Endometrial microvascular endothelial cells (primary cell): ENCODE measurements at regions not wholly inside any gene's neighbourhood (a gene's known extent, or its start where the extent isn't known, plus 50 kb on each side); places are given as distances from the start of the nearest gene placed in this dataset.
"Not testable (repeated sequence)": the region's sequence is repeated elsewhere in the genome, so short reads cannot be mapped to it uniquely, and the experiment has no call there.

ENCODE experiments used
- in situ Hi-C: cut with HindIII; loops from 2 replicates; pipeline ENCODE4 v1.10.0; 2017; ENCODE audit warnings: low sequenced_read_pairs, low pct_unique_long_range_greater_than_20kb; ENCODE audit errors: inconsistent ontology term

- in situ Hi-C loops = no loop called here
Observed at GRCh38 chr6:73985891-73986290, 289.9 kb downstream of the CD109 start.

- in situ Hi-C loops = no loop called here
Observed at GRCh38 chr6:73984571-73985210, 288.7 kb downstream of the CD109 start.

DNA sequence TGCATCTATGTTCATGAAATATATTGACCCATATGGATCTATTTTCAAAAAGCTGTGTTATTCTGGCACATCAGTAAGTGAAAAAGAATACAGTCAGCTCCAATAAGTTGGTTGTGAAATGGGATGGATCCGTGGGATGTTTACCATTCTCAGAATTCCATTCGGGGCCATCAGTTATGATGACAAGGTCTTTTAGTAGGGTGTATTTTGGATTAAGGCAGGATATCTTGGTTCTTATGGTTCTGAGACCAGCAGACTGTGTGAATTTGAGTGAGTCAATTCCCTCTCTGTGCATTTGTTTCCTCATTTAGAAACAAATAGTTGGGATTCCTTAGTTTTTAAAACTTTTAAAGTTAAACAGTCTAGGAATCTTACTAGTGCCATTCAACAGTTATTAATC, 287.4 kb downstream of the CD109 start:
- in situ Hi-C loops = no loop called here

DNA sequence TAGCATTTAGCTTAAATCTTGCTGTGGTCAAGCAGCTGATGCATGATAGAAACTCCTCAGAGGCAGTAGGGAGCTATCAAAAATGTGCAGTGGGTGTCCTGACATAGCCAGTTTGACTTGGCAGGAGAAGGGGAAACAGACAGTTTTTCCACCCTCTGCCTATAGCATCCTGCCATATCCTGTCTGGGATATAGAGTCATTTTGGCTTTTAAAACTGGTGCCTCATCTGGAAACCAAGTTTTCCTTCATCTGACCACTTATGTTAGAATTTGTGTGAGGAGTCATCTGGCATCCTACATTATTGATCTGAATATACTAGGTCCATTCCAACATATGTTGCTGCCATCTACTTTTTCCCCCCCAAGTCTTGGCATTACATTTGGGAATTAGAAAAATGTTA, 284.1 kb downstream of the CD109 start:
- in situ Hi-C loops = no loop called here

DNA sequence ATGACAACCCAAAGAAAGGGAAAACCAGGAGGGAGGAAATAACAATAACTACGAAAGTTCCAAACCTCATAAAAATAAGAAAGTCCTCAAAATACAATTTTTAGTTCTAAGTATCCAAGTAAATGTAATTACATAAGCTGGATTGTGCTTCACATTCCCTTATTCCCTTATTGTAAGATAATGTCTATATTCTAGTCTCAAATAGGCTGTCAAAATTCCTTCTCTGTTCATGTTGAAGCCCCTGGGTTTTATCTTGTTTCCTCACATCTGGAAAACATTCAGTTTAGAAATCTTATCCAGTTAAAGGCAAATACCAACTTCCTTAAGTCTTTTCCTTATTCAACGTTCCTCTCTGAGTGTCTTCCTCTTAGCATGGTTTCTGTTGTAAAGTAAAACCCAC, 282.3 kb downstream of the CD109 start:
- in situ Hi-C loops = no loop called here

DNA sequence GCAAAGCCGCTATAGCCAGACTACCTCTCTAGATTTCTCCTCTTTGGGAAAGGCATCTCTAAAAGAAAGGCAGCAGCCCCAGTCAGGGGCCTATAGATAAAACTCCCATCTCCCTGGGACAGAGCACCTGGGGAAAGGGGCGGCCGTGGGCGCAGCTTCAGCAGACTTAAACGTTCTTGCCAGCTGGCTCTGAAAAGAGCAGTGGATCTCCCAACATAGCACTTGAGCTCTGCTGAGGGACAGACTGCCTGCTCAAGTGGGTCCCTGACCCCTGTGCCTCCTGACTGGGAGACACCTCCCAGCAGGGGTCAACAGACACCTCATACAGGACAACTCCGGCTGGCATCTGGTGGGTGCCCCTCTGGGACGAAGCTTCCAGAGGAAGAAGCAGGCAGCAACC, 276.5 kb downstream of the CD109 start:
- in situ Hi-C loops = not testable (repeated sequence)

DNA sequence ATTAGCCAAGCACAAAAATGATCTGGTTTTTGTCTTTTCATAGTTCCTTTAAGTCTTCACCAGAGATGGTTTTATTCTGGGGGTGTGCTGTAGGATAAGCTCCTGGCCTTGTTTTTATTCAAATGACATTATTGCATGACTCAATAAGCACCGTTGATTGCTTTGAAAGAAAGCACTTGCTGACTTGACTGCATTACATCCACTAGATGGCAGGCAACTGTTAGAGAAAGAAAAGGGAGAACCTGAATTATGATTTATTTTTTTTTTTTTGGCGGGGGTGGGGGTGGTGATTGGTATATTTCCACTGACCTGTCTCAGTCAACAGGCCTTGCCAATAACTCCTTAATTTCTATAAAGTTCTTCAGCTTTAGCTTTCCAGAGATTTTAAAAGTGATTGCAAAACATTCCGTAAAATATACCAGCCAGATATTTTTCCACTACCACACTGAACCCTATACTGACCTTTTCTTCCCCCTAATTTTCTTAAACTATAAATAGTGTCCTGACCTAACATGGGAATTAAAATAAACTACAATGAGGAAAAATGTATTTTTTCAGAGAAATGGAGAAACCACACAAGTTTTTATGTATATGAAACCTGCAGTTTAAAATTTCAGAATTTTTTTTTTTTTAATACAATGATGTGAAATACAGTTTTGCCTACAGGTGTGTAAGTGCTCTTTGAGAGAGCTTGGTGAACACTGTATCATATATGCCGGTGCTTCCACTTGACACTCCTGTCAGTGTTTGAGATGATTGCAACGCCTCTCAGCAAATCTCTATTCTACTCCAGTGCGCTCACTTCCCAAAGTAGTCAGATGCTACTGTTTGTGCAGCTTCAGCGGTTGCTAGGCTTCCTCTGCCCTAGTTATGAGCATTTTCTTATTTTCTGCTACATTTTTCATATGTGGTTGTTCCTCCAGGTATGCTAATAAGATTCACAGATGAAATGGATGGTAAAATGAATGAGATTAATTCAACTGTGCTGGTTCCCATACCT, 274.3 kb downstream of the CD109 start:
- in situ Hi-C loops = no loop called here

DNA sequence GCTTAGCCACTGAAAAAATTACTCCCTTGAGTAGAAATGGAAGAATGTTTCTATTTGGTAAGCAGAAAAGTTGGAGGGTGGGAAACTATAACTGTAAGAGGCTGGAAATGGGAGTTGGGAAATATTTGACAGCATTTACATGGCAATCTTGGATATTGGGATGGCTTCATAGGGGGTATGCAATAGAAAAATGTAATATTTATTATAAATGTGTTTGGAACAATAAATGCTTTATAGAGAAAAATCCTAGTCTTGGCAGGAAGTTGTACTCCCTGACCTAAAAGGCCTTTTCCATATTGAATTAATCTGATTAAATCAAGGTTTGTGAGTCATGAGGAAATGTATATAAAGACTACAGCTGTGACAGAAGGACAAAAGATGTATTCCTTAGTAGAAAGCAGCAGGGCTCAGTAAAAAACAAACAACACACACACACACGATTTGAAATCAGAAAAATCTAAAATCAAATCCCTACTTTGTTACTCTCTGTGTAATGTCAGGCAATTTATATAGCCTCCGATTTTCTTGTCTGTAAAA, 272.3 kb downstream of the CD109 start:
- in situ Hi-C loops = no loop called here

DNA sequence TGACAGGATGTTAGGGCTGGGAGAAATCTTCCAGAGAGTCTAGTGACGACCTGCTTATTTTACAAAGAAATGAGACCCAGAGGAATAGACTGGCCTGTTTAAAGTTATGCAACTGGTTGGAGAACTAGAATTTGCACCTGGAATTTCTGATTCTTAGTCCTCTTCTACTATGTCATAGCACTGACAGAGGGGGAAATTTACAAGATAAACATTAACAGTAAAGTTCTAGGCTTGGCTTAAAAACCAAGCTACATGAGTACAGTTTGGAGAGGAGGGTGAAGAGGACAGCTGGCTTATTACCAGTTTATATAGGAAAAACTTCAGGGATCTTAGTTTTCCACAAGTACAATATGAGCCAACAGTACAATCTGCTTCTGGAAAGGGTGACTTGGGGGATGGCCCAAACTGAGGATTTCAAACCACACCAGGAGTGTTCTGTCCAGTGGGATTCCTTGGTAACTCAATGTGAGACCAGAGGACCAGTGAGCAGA, 269.6 kb downstream of the CD109 start:
- in situ Hi-C loops = no loop called here

DNA sequence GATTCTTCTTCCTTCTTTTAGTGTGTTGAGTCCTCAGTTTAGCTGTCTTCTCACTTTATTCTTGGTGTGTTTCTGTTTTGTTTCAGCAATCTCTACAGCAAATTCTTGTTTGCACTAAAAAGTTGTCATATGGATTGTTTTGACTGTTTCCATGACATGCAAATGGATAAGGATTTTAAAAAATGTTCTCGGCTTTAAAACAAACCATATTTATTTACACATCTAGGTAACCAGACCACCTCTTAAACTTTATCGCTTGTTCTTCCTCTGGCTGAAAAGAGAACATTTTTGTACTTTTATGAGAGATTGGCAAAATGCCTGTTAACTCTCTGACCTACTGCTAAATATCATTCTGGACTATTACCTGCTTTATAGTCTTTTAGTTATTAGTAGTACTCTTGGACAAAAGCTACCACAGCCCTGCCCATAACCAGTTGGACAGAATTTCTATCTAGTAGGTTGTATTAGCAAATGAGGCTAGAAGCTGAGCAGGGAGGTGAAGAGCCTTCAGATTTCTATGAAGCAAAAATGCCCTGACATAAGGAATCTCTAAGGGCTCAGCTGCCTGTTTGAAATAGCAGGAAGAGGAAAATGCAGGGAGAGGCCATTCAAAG, 268.3 kb downstream of the CD109 start:
- in situ Hi-C loops = no loop called here

GRCh38 chr6:73962884-73963283, 266.9 kb downstream of the CD109 start:
- in situ Hi-C loops = no loop called here

GRCh38 chr6:73956305-73956704, 260.3 kb downstream of the CD109 start:
- in situ Hi-C loops = no loop called here

DNA sequence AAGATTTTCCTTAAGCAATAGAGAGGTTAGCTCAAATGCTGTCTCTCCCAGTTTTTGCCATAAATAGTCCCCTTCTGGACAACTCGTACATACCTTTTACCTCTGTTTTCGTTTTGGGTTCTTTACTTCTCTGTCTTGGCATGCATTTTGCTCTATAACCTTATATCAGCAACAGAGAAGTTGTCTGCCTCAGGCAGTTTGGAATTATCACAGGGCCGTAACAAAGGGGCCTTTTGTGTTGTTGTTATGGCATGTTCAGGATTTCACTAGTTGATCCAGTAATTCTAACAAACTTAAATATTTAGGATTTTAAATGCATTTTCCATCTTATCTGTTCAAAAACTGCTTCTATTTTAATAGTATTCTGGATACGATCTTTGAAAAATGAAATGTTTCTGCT, 259.8 kb downstream of the CD109 start:
- in situ Hi-C loops = no loop called here

GRCh38 chr6:73954881-73955280, 258.9 kb downstream of the CD109 start:
- in situ Hi-C loops = no loop called here

GRCh38 chr6:73951183-73951582, 255.2 kb downstream of the CD109 start:
- in situ Hi-C loops = no loop called here

- in situ Hi-C loops = no loop called here
Observed at GRCh38 chr6:73943930-73944652, 248.1 kb downstream of the CD109 start.

DNA sequence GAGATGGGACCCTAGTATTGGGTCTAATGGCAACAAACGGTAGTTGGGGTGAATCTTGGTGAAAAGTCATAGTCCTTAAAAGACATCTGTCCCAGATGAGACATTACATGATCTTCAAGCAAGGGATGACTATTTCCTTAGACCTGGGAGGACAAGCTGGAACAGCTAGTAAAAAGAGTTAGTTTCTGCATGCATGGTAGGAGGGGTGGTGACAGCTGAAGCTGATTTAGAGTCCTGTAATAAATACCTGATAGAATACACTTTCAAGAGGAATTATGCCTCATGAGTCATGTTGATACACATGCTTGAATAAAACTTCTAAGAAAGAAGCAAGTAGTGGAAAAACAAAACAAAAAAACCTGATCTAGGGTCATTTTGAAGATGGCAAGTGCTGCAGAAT, 247.4 kb downstream of the CD109 start:
- in situ Hi-C loops = no loop called here

DNA sequence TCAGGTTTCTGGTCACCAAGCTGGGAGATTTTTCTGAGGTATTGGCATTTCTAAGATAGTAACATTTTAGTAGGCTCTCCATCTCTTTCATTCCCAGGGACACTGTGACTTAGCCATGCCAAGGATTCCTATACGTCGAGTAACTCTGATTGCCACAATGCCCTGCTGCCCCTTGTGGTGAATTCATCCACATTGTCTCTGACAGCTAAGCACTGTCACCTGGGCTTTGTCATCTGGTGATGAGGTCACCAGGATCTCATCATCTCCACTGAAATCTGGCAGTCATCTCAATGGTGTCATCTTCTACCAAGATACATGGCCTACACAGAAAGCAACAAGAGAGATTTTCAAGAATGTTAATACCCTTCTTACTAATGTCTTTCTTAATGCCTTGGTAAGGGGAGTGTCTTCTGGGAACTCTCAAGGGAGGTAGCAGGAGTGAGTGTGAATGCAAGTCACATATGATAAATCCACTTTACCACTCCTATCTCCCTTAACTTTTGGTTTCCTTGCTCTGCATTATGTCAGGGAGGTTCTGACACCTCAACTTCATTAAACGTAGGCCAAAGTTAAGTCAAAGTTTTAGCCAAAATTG, 246.7 kb downstream of the CD109 start:
- in situ Hi-C loops = no loop called here
